HG03196 (cell line): ENCODE measurements at regions not wholly inside any gene's neighbourhood (a gene's known extent, or its start where the extent isn't known, plus 50 kb on each side); places are given as distances from the start of the nearest gene placed in this dataset.

ENCODE experiments used
- ATAC-seq: cut with Tn5 transposase; IDR thresholded peaks from one replicate; pipeline ENCODE4 v1.9.1; 2021; ENCODE audit not compliant: unreplicated experiment

GRCh38 chr1:219670426-219671149, 57.7 kb upstream of the ZC3H11B start:
- ATAC-seq = no peak

DNA sequence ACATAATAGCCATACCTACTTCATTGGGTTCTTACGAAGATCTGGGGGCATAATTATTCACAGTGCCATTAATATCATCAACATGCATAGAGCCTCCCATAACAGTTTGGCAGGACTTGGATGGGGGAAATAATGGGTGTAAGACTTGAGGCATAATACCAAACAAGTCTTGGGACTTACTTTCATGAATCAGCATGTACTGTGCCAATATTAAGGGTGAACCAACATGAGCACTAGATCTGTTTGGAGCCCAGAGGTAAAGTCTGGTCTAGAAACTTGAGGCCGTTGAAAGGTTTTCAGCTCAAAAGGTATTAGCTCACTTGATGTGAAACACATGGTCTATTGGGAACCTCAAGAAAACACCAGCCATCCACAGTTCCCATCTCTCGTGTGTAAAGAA, 56.7 kb upstream of the ZC3H11B start:
- ATAC-seq = no peak

- ATAC-seq = no peak
Observed at GRCh38 chr1:219669042-219669441, 56.1 kb upstream of the ZC3H11B start.

- no peak for ATAC-seq
Observed at GRCh38 chr1:219668446-219668845, 55.5 kb upstream of the ZC3H11B start.

GRCh38 chr1:219666242-219666641, 53.3 kb upstream of the ZC3H11B start:
- ATAC-seq = no peak

DNA sequence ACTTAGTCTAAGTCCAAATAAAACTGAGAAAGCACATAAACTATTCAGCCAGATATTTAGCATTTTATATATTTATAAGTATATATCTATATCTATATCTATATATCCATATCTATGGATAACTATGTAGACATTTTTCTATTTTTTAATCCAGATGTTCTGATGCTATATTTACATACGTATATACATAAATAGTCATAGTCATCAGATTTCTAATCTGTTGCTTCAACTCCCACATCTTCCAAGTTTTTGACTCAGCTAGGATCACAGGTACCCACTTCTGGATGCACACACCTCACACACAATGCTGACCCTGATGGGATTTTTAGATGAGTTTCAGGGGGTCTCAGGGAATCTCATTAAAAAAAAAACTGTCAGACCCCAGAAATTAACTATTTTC, 52.2 kb upstream of the ZC3H11B start:
- no peak for ATAC-seq

GRCh38 chr1:219664310-219665029, 51.6 kb upstream of the ZC3H11B start:
- no peak for ATAC-seq
